ENCODE measurements at regions not wholly inside any gene's neighbourhood (a gene's known extent, or its start where the extent isn't known, plus 50 kb on each side); places are given as distances from the start of the nearest gene placed in this dataset.

DNA sequence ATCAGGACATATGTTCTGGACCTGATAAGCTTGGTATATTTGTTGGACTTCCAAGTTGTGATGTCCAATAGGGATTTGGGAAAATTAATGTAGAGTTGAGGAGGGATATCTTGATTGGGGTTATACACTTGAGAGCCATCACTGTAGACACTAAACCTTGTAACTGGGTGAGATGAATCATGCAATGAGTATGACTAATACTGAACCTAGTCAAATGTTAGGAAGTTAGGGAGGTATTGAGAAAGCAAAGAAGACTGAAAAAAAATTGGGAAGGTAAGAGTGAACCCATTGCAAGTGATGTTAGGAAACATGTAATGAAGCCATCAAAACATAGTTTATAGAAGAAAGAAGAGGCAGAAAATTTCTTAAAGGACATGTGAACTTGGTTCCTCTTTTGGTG lies 668.4 kb upstream of the CDH9 start:
- H3K27me3 Mint-ChIP-seq, result no peaks in the 10 kb centered on the region
- no peak overlapping the region for H3K27ac Mint-ChIP-seq
- DNase-seq (no peak), ATAC-seq (replicated peaks) (no peak)
- H3K4me1 Mint-ChIP-seq, result no peaks in the 10 kb centered on the region
- H3K4me3 Mint-ChIP-seq, result no peak overlapping the region
- peaks cover 4 to 6% of the 10 kb centered on the region in 2 donors for H3K9me3 Mint-ChIP-seq
- H3K36me3 Mint-ChIP-seq, result no peaks in the 10 kb centered on the region

DNA sequence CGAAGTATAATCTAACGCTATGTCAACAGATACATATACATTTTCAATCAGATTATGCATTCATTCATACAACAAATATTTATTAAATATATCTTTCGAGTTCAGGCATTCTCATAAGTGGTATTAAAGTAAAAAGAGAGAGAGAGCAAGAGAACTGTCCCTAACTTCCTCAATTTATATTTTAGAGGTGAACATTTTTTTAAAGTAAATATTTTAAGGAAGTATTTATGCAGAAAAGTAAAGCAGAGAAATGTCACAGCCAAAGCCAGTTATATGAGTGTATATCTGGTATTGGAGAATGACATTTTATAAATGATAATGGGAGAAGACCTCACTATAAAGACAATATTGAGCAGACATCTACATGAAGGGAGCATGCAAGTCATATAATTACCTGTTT lies 667.3 kb upstream of the CDH9 start:
- Mint-ChIP-seq H3K4me1 (no peaks in the 10 kb centered on the region), H3K36me3 (no peaks in the 10 kb centered on the region), H3K9me3 (peaks cover under 1 to 4% of the 10 kb centered on the region in 2 donors), H3K27me3 (no peaks in the 10 kb centered on the region), H3K4me3 (no peak overlapping the region), H3K27ac (no peak overlapping the region)
- ATAC-seq (replicated peaks) (no peak), DNase-seq (no peak)

DNA sequence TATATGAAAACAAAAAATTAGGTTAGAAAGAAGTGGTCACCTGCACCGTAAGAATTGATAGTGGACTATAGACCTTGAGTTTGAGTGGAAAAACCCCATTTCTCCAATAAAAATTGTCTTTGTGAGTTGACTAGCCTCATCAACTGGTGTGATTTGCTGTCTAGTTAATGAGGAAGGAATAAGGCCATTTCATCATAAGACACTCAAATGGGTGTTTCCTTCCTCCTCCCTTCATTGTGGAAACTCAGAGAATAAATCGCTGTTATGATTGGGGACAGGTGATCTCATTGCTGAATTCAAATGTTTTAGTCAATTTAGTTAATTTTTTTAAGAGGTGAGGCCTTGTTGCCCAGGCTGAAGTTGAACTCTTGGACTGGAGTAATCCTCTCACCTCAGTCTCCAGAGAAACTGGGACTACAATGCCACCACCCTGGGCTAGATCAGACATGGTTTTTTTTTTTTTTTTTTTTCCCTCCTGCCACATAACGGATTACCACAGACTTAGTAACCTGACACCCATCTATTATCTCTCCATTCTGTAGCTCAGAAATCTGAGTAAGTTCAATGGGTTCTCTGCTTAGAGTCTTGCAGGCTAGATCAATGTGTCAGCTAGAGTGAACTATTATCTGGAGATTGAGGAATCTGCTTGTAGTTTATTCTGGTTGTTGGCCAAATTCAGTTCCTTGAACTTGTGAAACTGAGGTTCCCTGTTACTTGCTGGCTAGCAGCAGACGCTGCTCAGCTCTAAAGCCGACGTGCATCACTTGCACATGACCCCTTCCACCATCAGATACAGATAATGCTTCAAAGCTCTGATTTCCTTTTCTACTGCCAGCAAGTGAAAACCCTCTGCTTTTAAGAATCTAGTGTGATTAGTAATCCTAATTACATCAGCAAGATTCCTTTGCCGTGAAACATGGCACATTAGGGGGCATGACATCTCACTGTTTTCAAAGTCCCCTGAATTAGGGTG lies 663.8 kb upstream of the CDH9 start:
- H3K27ac Mint-ChIP-seq, result no peak overlapping the region
- H3K9me3 Mint-ChIP-seq, result peaks cover 0 to 4% of the 10 kb centered on the region in 2 donors
- H3K4me3 Mint-ChIP-seq, result no peak overlapping the region
- ATAC-seq (replicated peaks) (no peak), DNase-seq (no peak)
- H3K27me3 Mint-ChIP-seq, result no peaks in the 10 kb centered on the region
- H3K36me3 Mint-ChIP-seq, result no peaks in the 10 kb centered on the region
- no peaks in the 10 kb centered on the region for H3K4me1 Mint-ChIP-seq

DNA sequence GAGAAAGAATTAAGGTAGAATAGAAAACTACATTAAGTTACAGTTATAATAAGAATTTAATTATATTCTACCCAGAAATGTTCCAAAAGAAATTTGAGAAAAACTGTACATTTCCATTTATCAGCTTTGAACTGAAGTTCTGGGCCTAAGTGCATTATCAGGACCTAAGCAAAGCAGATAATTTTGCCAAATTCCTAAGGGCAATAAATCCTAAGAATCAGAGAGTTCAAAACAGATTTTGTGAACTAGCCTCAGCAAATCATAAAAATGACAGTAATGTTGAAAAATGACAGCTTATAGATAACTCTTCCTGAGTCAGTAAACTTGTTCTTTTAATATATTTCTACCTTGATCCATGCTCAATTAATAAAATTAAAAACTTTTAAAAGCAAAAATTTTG lies 662.1 kb upstream of the CDH9 start:
- H3K27ac Mint-ChIP-seq, result no peak overlapping the region
- no peaks in the 10 kb centered on the region for H3K36me3 Mint-ChIP-seq
- no peaks in the 10 kb centered on the region for H3K27me3 Mint-ChIP-seq
- ATAC-seq (replicated peaks), result no peak
- no peaks in the 10 kb centered on the region for H3K4me1 Mint-ChIP-seq
- no peak overlapping the region for H3K4me3 Mint-ChIP-seq
- DNase-seq, result no peak
- H3K9me3 Mint-ChIP-seq, result peaks cover 0 to 4% of the 10 kb centered on the region in 2 donors

DNA sequence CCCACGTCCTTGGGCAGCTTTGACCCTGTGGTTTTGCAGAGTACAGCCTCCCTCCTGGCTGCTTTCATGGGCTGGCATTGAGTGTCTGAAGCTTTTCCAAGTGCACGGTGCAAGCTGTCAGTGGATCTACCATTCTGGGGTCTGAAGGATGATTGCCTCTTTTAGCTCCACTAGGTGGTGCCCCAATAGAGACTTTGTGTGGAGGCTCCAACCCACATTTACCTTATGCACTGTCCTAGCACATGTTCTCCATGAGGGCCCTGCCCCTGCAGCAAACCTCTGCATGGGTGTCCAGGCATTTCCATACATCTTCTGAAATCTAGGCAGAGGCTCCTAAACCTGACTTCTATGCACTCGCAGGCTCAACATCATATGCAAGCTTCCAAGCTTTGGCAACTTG lies 644.2 kb upstream of the CDH9 start:
- Mint-ChIP-seq H3K36me3 (no peaks in the 10 kb centered on the region), H3K4me1 (no peaks in the 10 kb centered on the region), H3K27ac (no peak overlapping the region), H3K9me3 (peaks cover 12 to 13% of the 10 kb centered on the region in 2 donors), H3K4me3 (no peak overlapping the region), H3K27me3 (no peaks in the 10 kb centered on the region)
- DNase-seq (no peak), ATAC-seq (replicated peaks) (peak in 1 of 2 donors; percentile 33)

DNA sequence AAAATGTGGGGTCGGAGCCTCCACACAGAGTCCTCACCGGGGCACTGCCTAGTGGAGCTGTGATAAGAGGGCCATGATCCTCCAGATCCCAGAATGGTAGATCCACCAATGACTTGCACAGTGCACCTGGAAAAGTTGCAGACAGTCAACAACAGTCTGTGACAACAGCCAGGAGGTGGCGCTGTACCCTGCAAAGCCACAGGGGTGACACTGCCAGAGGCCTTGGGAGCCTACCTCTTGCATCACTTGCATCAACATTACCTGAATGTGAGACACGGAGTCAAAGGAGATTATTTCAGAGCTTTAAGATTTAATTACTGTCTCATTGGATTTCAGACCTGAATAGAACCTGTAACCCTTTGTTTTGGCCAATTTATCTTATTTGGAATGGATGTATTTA lies 614.1 kb upstream of the CDH9 start:
- Mint-ChIP-seq H3K9me3 (peaks cover 10 to 12% of the 10 kb centered on the region in 2 donors), H3K27ac (no peak overlapping the region), H3K36me3 (no peaks in the 10 kb centered on the region), H3K27me3 (no peaks in the 10 kb centered on the region), H3K4me3 (no peak overlapping the region), H3K4me1 (no peaks in the 10 kb centered on the region)
- no peak for ATAC-seq (replicated peaks)
- no peak for DNase-seq

DNA sequence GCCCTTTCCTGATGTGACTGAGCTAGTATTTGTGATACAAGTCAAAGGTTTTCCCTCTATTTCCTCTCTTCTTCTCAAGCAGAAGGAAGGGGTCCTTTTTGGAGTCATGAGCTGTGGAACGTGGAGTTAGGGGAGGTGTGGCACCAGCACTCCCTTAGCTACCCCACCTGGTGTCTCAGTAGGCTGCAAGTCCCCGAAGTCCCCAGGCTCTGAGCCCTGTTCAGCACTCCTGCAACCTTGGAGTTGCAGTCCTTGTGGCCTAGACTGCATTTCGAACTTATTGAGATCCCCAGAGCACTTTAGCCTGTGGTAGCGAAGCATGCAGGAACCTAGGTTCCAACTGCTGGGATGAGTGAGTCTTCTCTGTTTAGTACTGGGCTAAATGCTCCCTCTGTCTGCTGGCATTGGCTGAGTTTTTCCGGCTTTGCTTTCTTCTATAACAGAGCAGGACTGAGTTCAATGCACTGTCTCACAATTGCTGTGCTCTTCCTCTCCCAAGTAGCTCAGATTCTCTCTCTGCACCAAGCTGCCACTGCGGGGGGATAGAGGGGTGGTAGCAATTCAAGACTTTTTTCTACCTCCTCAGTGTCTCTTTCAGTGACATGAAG lies 600.7 kb upstream of the CDH9 start:
- Mint-ChIP-seq H3K4me1 (no peaks in the 10 kb centered on the region), H3K27me3 (no peaks in the 10 kb centered on the region), H3K27ac (no peak overlapping the region), H3K4me3 (no peak overlapping the region), H3K36me3 (no peaks in the 10 kb centered on the region), H3K9me3 (peaks cover 5 to 6% of the 10 kb centered on the region in 2 donors)
- ATAC-seq (replicated peaks) (no peak), DNase-seq (no peak)

DNA sequence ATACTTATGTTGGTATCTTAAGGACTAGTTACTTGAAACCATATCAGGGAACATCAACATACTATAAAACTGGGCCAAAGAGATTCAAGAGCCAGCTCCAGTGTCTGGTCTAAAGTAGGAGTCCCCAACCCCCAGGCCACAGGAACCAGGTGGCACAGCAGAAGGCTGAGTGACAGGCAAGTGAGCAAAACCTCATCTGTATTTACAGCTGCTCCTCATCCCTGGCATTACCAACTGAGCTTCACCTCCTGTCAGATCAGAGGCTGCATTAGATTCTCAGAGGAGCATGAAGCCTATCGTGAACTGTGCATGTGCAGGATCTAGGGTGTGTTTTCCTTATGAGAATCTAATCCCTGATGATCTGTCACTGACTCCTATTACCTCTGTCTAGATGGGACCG lies 581.6 kb upstream of the CDH9 start:
- Mint-ChIP-seq H3K36me3 (no peaks in the 10 kb centered on the region), H3K4me1 (no peaks in the 10 kb centered on the region), H3K27ac (no peak overlapping the region), H3K9me3 (peaks cover 0 to 7% of the 10 kb centered on the region in 2 donors), H3K27me3 (no peaks in the 10 kb centered on the region), H3K4me3 (no peak overlapping the region)
- ATAC-seq (replicated peaks) (no peak), DNase-seq (no peak)

DNA sequence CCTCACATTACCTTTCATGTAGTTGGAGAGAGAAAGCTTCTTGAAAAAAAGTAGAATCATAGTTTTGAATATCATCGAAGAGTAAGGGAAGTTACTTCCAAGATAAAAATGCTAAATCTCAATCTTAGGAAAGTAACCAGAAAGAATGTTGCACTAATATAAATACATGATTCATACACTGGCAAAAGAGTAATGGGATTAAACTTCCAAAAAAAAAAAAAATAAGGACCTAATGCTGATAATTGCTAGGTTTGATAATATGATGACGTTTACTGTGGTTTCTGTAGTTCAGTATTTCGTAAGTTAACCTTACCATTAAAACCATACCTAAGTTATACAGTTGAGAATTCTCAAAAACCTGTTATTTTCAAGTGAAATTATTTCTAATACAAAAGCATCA lies 573.8 kb upstream of the CDH9 start:
- Mint-ChIP-seq H3K4me1 (no peaks in the 10 kb centered on the region), H3K36me3 (no peaks in the 10 kb centered on the region), H3K4me3 (no peak overlapping the region), H3K27me3 (no peaks in the 10 kb centered on the region), H3K27ac (no peak overlapping the region), H3K9me3 (peaks cover 3 to 13% of the 10 kb centered on the region in 2 donors)
- DNase-seq (no peak), ATAC-seq (replicated peaks) (no peak)

DNA sequence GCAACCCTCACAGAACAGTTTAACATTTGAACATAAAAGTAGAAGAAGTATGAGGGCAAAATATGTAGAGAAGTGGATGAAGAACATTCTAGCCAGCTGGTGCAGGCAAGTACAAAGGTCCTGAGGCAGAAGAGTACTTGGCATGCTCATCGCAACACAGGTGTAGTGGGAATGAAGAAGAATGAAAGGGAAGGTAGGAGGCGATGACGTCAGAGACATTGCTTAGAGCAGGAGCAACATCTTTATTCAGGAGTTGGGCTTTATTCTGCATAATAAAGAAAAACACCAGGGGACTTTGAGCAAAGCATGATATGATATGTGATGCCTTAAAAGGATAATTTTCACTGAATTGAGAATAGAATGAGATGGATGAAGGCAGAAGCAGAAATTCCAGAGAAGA lies 570.6 kb upstream of the CDH9 start:
- Mint-ChIP-seq H3K27ac (no peak overlapping the region), H3K36me3 (no peaks in the 10 kb centered on the region), H3K4me1 (no peaks in the 10 kb centered on the region), H3K27me3 (no peaks in the 10 kb centered on the region), H3K4me3 (no peak overlapping the region), H3K9me3 (peaks cover under 1 to 3% of the 10 kb centered on the region in 2 donors)
- DNase-seq, result no peak
- no peak for ATAC-seq (replicated peaks)

DNA sequence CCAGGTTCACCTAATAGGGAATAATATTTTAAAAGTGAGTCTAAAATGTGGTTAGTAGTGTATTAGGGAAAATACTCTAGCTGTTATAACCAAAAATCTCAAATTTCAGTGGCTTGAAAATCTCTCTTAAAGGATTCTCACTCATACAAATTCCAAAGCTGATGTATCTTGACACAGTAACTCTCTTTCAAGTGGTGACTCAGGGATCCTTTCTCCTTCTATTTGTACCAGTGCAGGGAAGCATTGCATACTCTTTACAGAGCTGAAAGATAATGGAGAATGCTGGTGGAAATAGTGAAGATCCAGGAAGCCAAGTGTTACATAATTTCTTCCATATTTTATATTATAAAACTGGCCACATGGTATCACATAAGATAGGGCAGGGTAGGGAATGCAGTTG lies 560.2 kb upstream of the CDH9 start:
- H3K27ac Mint-ChIP-seq, result no peak overlapping the region
- H3K9me3 Mint-ChIP-seq, result peaks cover 2 to 11% of the 10 kb centered on the region in 2 donors
- no peaks in the 10 kb centered on the region for H3K36me3 Mint-ChIP-seq
- no peaks in the 10 kb centered on the region for H3K27me3 Mint-ChIP-seq
- DNase-seq (no peak), ATAC-seq (replicated peaks) (no peak)
- H3K4me1 Mint-ChIP-seq, result no peaks in the 10 kb centered on the region
- no peak overlapping the region for H3K4me3 Mint-ChIP-seq

DNA sequence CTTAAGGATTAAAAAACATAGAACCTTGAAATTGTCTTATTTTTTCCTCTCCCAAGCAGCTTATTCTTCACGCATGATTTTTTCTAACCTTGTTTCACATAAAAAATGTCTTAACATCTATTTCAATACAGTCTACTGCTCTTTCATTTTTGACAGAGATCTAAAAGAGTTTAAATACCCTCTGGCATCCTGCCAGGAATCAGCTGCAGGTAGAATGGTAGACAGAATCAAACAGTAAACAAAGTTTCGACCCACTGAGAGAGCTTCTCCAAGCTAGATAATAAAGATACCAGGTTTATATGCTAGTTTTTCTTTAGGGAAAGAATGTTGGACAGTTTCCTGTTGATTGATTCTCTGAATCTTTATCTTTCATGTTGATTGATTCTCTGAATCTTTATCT lies 555.8 kb upstream of the CDH9 start:
- no peaks in the 10 kb centered on the region for H3K4me1 Mint-ChIP-seq
- H3K9me3 Mint-ChIP-seq, result peaks cover 6 to 11% of the 10 kb centered on the region in 2 donors
- no peak overlapping the region for H3K27ac Mint-ChIP-seq
- no peaks in the 10 kb centered on the region for H3K27me3 Mint-ChIP-seq
- H3K36me3 Mint-ChIP-seq, result no peaks in the 10 kb centered on the region
- DNase-seq (no peak), ATAC-seq (replicated peaks) (no peak)
- no peak overlapping the region for H3K4me3 Mint-ChIP-seq

DNA sequence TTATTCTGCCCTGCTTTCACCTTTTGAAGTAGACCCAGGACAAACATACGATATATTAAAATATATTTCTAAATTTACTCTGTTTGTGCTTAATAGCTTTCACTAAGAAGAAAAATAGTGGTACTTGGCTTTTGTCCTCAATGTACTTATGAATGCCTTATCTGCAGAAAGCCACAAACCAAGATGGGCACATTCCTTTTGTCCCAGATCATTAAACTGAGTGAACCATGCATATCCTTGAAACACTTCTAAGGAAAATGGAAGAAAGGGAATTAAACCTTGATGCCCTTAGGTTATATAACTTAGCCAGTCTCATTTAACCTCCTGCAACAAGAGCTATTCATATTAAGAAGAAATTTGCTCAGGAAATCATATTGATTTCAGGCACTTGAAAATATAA lies 553.8 kb upstream of the CDH9 start:
- peaks cover 11 to 20% of the 10 kb centered on the region in 2 donors for H3K9me3 Mint-ChIP-seq
- no peak for ATAC-seq (replicated peaks)
- H3K27me3 Mint-ChIP-seq, result no peaks in the 10 kb centered on the region
- H3K4me3 Mint-ChIP-seq, result no peak overlapping the region
- no peak overlapping the region for H3K27ac Mint-ChIP-seq
- no peaks in the 10 kb centered on the region for H3K4me1 Mint-ChIP-seq
- no peak for DNase-seq
- no peaks in the 10 kb centered on the region for H3K36me3 Mint-ChIP-seq

DNA sequence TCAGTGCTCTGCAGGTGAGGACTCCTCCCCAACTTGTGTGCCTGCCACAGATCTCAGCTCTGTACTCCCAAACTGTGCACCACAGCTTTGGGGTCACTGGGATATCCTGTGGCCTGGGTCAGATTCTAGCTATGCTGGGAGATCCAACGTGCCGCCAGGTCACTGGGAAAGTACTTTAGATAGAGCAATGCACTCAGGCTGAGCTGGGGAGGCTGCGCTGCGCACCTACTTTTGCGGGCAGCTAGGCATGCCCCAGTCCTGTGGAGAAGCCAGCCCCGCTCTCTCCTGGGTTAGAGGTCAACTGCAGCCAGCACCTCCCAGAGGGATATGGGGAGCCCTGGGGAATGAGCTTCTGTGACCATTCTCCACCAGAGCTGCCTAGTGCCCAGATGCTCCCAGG lies 552.1 kb upstream of the CDH9 start:
- ATAC-seq (replicated peaks) (no peak), DNase-seq (no peak)
- no peaks in the 10 kb centered on the region for H3K27me3 Mint-ChIP-seq
- peaks cover 15 to 25% of the 10 kb centered on the region in 2 donors for H3K9me3 Mint-ChIP-seq
- H3K27ac Mint-ChIP-seq, result no peak overlapping the region
- no peaks in the 10 kb centered on the region for H3K4me1 Mint-ChIP-seq
- H3K4me3 Mint-ChIP-seq, result no peak overlapping the region
- no peaks in the 10 kb centered on the region for H3K36me3 Mint-ChIP-seq

DNA sequence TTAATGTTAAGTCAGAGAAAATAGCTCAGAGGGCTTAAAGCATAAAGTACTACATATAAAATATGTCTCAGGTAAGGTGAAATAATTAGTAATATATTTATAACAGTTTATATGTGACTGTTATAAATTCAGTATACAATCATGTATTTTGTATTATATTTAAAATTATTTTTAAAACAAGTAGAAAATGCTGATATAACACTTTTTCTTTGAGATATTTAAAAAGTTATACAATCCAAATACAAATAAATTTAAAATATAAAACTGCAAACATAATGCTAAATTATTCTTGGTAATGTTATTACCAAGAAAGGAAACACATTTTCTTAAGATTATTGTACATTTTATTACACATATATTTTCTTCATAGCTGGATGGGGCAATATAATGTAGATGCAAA lies 539.9 kb upstream of the CDH9 start:
- Mint-ChIP-seq H3K4me3 (no peak overlapping the region), H3K9me3 (peaks cover 0 to 5% of the 10 kb centered on the region in 2 donors), H3K27ac (no peak overlapping the region), H3K36me3 (no peaks in the 10 kb centered on the region), H3K4me1 (no peaks in the 10 kb centered on the region), H3K27me3 (no peaks in the 10 kb centered on the region)
- ATAC-seq (replicated peaks), result no peak
- DNase-seq, result no peak
